Rectal smooth muscle tissue (tissue), 1 donor: ENCODE measurements at regions not wholly inside any gene's neighbourhood (a gene's known extent, or its start where the extent isn't known, plus 50 kb on each side); places are given as distances from the start of the nearest gene placed in this dataset.
"Not testable (repeated sequence)": the region's sequence is repeated elsewhere in the genome, so short reads cannot be mapped to it uniquely, and the experiment has no call there.

Source experiments
- H3K27ac ChIP-seq: one replicate; pipeline ENCODE4 v1.7.0; 2013; ENCODE audit warnings: low read depth, low read length, inconsistent platforms
- H3K27me3 ChIP-seq: one replicate; pipeline ENCODE4 v1.7.0; 2013; ENCODE audit warnings: low read length; ENCODE audit not compliant: control insufficient read depth, insufficient read depth
- H3K36me3 ChIP-seq: one replicate; pipeline ENCODE4 v1.7.0; 2013; ENCODE audit warnings: low read length; ENCODE audit not compliant: control insufficient read depth, insufficient read depth
- H3K4me1 ChIP-seq: one replicate; pipeline ENCODE4 v1.7.0; 2013; ENCODE audit warnings: low read length; ENCODE audit not compliant: control insufficient read depth, insufficient read depth
- H3K4me3 ChIP-seq: one replicate; pipeline ENCODE4 v1.7.0; 2013; ENCODE audit warnings: low read length
- H3K9ac ChIP-seq: one replicate; pipeline ENCODE4 v1.7.0; 2013; ENCODE audit warnings: low read length

DNA sequence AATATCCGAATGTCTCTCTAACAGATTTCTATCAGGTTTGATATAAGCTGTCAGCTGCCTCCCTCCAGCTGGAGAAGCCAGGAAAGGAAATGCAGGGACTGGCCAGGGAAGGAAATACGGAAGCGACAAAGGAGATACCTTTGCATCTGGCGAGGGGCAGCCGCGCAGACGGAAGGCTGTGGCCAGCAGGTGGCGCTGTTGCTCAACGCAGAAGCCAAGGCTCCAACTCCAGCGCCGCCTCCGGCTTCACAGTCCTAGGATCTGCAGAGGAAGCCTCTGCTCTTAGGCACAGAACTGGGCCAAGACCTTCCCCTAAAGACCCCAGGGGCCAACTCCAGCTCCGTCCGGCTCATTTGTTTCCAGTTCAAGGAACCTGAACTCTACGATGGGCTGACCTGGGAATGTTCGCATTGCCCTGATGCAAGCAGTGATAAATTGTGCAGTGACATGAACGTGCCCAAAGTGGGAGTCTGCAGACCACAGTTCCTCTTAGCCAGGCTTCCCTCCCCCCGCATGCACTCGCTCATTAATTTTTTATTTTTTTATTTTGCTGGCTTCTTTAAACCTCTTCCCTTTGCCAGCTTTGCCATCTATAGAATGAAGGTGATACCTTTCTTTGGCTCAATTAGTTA, 97.3 kb upstream of the LYZL2 start:
- not testable (repeated sequence) for H3K9ac ChIP-seq, H3K27me3 ChIP-seq, H3K4me1 ChIP-seq, H3K36me3 ChIP-seq, H3K27ac ChIP-seq, H3K4me3 ChIP-seq

DNA sequence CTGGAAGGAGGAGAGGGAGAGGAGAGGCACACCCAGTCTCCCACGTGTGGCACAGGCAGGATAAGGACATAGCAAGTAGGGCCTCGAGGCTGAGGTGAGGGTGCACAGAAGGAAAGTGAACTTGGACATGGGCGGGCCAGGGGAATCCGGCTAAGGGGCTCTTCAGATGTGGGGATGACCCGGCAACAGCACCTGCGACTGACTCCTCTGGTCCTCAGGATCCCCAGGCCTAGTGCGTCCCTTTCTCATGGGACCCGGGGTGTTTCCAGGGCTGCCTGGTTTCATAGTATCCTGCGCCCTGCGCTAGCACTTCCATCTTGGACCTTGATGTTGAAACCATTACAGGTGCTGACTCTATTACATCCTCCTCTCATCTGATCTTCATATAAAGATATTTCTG, 96.1 kb upstream of the LYZL2 start:
- no peaks in the 10 kb centered on the region for H3K27me3 ChIP-seq
- H3K4me3 ChIP-seq: no peak overlapping the region
- H3K36me3 ChIP-seq: no peaks in the 10 kb centered on the region
- no peaks in the 10 kb centered on the region for H3K4me1 ChIP-seq
- no peak overlapping the region for H3K9ac ChIP-seq
- H3K27ac ChIP-seq: no peak overlapping the region

DNA sequence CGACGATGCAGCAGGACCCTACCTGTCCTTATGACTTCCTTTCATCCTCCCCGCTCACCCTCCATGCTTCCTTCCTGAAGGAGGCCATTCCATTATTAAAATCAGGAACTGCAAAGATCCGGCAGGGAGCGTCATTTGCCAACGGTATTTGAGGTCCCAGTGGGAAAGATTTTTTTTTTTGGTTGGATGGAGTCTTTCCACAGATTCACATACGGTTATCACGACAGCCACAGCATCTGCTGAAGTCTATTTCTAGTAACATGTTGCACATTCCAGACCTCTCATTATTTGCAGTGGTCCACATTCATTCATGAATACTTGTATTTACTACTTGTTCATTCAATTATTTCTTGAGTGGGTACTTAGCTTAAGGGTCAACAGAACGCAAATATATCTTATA, 94.7 kb upstream of the LYZL2 start:
- H3K36me3 ChIP-seq: no peaks in the 10 kb centered on the region
- no peak overlapping the region for H3K4me3 ChIP-seq
- no peaks in the 10 kb centered on the region for H3K27me3 ChIP-seq
- no peaks in the 10 kb centered on the region for H3K4me1 ChIP-seq
- H3K9ac ChIP-seq: no peak overlapping the region
- H3K27ac ChIP-seq: no peak overlapping the region

DNA sequence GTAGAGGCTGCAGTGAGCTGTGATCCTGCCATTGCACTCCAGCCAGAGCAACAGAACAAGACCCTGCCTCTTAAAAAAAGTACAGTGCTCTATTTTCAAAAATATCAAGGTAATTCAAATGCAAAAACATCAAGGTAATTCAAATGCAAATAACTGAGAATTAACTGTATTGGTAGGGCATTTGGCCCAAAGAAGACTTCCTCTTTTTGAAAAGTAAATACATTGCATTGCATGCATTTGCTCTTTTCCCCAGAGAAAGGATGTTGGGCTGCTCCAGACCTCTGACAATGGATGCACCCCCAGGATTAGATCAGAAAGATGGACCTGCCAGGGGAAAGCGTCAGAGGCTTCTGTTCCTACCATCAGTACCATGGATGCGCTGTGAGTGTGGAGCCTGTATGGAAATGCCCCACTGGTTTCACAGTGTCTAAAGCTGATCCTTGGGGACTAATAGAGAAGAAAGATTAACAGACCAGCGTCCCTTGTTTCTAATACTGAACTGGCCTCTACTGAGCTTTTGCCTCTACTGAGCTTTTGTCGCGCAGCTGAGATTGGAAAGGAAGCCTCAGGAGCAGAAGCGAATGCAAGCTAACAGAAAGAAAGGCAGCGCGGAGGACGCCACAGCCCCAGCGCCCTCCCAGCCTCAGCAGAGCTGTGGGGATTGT, 93.5 kb upstream of the LYZL2 start:
- no peaks in the 10 kb centered on the region for H3K4me1 ChIP-seq
- H3K27ac ChIP-seq: no peak overlapping the region
- no peaks in the 10 kb centered on the region for H3K36me3 ChIP-seq
- H3K4me3 ChIP-seq: no peak overlapping the region
- H3K9ac ChIP-seq: no peak overlapping the region
- no peaks in the 10 kb centered on the region for H3K27me3 ChIP-seq

DNA sequence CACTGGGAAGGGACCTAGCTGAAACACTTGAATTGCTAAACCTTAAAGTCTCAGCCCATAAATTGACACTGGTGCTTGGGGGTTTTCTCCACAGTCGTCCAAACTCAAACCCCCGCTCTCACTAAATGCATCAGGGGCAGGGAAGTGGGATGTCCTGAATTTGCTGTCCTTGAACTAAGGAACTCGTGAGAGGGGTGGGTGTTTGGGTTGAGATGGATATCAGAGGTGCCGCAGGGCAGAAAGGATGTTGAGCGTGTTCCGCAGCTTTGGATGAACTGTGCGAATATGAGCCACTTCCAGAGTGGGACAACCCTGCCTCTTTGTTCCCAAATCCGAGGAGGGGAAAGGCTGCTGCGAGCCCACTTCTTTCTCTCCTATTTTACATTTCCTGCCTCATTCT, 90.3 kb upstream of the LYZL2 start:
- H3K4me3 ChIP-seq: no peak overlapping the region
- no peaks in the 10 kb centered on the region for H3K4me1 ChIP-seq
- H3K36me3 ChIP-seq: no peaks in the 10 kb centered on the region
- H3K9ac ChIP-seq: no peak overlapping the region
- no peak overlapping the region for H3K27ac ChIP-seq
- no peaks in the 10 kb centered on the region for H3K27me3 ChIP-seq

DNA sequence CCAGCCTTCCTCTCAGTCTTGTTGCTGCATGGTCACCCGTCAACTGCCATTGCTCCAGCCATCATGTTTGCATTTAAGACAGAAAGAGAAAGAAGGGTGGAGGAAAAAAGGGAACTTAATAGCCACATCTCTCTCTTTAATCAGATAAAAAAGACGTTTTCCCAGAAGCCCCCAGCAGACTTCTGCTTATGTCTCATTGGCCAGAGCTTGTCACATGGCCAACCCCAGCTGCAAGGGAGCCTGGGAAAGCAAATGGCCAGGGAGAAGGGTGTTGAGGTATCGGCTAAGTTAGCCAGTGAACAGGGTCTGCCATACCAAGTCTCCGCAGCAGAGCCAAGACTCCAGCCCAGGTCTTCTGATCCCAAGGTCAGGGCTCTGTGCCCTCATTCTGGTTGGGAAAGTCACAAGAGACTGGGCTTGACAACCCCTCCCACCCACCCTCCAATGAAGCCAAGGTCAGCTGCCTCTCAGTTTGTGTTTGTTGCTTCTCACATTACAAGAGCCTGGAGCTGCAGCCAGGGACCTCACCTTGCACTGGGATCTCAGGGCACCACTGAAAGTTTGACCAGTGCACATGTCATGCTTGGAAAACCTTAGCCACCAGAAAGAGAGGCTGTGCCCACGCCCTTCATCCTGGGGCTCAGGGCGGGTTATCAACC, 80.3 kb upstream of the LYZL2 start:
- Histone ChIP-seq H3K27me3 (no peaks in the 10 kb centered on the region), H3K4me1 (no peaks in the 10 kb centered on the region), H3K4me3 (no peak overlapping the region), H3K9ac (no peak overlapping the region), H3K27ac (no peak overlapping the region), H3K36me3 (no peaks in the 10 kb centered on the region)

DNA sequence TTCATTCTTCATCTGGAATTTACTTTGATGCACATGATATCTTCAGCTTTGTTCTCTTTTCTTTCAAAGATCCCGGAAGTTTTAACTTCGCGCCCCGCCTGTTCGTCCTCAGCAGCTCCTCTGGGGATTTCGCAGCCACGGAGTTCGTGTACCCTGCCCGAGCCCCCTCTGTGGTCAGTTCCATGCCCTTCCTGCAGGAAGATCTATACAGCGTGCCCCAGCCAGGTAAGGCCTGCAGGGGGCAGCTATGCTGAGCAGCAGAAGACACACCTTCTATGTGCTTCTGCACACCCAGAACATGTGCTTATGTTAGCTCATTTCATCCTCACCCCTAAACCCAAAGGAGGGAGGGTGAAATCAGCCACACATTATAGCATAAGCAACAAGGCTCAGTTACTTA, 79.7 kb upstream of the LYZL2 start:
- H3K9ac ChIP-seq: no peak overlapping the region
- no peaks in the 10 kb centered on the region for H3K27me3 ChIP-seq
- no peak overlapping the region for H3K4me3 ChIP-seq
- H3K4me1 ChIP-seq: no peaks in the 10 kb centered on the region
- no peaks in the 10 kb centered on the region for H3K36me3 ChIP-seq
- H3K27ac ChIP-seq: no peak overlapping the region

DNA sequence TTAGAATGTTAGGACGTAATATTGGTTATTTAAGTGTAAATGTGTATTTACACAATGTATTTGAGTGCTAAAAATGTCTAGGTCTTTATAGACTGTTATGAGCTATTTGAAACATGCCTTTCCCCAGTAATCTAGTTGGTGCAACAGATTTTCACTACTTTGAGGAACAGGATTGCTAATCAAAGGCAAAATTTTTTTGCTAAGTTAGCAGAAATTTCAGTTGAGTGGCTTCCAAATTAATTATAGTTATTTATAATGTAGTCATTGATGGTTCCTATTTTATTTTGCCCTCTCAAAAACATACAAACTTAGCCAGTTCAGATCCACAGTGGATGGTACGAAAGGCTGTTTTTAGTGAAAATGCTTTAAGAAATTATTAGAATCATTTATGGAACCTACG, 78.7 kb upstream of the LYZL2 start:
- Histone ChIP-seq H3K4me1 (no peaks in the 10 kb centered on the region), H3K4me3 (no peak overlapping the region), H3K36me3 (no peaks in the 10 kb centered on the region), H3K9ac (no peak overlapping the region), H3K27ac (no peak overlapping the region), H3K27me3 (no peaks in the 10 kb centered on the region)

DNA sequence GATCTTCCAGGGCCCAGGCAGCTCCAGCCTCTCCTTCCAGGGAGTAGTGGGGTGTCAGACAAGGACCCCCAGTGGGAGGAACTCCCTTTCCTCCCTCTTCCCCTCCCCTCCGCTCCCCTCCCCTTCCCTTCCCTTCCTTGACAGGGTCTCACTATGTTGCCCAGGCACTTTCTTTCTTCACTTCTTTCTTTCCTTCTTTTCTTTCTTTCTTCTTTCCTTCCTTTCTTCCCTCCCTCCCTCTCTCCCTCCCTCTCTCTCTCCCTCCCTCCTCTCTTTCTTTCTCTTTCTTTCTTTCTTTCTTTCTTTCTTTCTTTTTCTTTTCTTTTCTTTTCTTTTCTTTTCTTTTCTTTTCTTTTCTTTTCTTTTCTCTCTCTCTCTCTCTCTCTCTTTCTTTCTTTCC, 76.6 kb upstream of the LYZL2 start:
- H3K36me3 ChIP-seq, H3K4me1 ChIP-seq, H3K27ac ChIP-seq, H3K27me3 ChIP-seq, H3K4me3 ChIP-seq, H3K9ac ChIP-seq: not testable (repeated sequence)

DNA sequence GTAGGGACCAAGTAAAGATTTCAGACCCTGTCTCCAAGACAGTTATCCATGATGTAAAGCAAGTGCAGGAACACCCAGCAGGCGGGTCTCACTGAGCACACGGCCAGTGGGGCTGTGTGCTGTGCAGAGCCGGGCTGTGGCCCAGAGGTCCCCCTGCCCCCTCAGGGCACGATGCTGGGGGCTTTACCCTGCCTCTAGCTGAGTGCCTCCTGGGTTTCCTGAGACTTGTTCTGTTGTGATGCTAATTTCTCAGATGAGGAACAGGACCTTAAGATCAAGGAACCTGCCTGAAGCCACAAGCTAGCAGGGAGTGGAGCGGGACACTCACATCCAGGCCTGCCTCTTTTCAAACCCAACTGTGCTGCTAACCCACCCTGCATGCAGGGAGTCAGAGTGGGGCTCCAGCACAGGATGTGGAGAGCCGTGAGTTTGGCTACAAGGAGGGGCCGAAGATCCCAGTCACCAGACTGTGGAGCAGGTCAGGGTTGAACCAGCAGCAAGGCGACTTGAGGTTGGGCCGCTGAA, 76.1 kb upstream of the LYZL2 start:
- Histone ChIP-seq H3K27ac (no peak overlapping the region), H3K9ac (no peak overlapping the region), H3K36me3 (no peaks in the 10 kb centered on the region), H3K4me3 (no peak overlapping the region), H3K4me1 (no peaks in the 10 kb centered on the region), H3K27me3 (no peaks in the 10 kb centered on the region)

DNA sequence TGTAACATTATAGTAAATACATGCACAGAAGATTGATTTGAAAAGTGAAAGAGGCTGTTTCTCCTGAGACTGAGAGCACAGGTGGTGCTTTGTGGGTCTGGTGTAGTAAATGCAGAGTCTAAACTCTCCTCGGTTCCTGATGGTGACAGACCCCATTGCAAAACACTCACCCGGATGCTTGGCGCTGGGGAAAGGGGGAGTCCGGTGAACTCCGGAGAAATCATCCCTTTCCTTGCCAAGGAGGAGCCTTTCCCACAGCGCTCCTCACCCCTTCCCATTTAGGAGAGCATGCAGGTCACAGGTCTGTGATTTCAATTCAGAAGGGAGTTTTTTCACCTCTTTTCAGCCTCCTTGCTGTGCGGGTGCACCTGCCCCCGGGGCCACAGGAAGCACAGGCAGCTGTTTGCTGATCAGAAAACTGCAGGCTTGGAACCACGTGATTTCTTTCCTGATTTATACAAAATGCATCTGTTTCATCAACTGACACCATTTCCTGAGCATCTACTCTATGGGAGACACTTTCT, 75.6 kb upstream of the LYZL2 start:
- no peaks in the 10 kb centered on the region for H3K27me3 ChIP-seq
- peak overlapping the region; percentile 1 for H3K4me3 ChIP-seq
- no peaks in the 10 kb centered on the region for H3K4me1 ChIP-seq
- no peaks in the 10 kb centered on the region for H3K36me3 ChIP-seq
- H3K27ac ChIP-seq: no peak overlapping the region
- H3K9ac ChIP-seq: no peak overlapping the region

DNA sequence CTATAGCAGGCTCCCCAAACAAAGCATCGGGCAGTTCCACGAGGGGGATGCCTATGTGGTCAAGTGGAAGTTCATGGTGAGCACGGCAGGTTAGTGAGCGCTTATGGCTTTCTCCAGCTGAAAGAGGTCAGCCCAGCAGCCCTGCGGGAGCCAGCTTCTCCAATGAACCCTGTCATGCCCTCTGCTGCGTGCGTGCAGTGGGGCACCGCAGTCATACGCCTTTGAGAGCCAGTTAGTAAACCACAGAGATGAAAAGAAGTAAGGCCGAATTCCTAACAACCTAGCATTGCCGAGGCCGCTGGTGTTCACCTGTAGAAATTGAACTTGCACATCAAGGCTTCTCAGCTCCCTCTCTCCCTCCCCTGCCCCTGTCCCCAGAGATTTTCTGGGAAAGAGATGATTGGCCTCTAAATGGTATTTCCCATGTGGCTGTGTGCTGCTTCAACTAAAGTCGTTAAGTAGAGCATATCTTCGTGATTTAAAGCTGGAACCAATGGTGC, 75.1 kb upstream of the LYZL2 start:
- H3K4me1 ChIP-seq, H3K27ac ChIP-seq, H3K9ac ChIP-seq, H3K36me3 ChIP-seq, H3K27me3 ChIP-seq: not testable (repeated sequence)
- H3K4me3 ChIP-seq: peak overlapping the region; percentile 1
